Suprapubic skin (tissue), 3 donors: ENCODE measurements at regions not wholly inside any gene's neighbourhood (a gene's known extent, or its start where the extent isn't known, plus 50 kb on each side); places are given as distances from the start of the nearest gene placed in this dataset.

ENCODE experiments used
- EP300 ChIP-seq: sonication (generic); formaldehyde crosslinking; IDR thresholded peaks from one replicate; pipeline ENCODE4 v1.6.1; 2017; ENCODE audit warnings: antibody characterized with exemption
- TF ChIP-seq, protein P1 (sequence below), 2 donors: fragments of 200-600 bp in 1 of 2; fragments of 450-650 bp in 1 of 2; sonication (generic) in 1 of 2; IDR thresholded peaks; one replicate each; pipeline ENCODE4 v1.5.1; 2016 to 2019; ENCODE audit warnings: antibody characterized with exemption in 2 of 2, mild to moderate bottlenecking in 1 of 2, moderate library complexity in 1 of 2

- TF ChIP-seq, protein P1, sequence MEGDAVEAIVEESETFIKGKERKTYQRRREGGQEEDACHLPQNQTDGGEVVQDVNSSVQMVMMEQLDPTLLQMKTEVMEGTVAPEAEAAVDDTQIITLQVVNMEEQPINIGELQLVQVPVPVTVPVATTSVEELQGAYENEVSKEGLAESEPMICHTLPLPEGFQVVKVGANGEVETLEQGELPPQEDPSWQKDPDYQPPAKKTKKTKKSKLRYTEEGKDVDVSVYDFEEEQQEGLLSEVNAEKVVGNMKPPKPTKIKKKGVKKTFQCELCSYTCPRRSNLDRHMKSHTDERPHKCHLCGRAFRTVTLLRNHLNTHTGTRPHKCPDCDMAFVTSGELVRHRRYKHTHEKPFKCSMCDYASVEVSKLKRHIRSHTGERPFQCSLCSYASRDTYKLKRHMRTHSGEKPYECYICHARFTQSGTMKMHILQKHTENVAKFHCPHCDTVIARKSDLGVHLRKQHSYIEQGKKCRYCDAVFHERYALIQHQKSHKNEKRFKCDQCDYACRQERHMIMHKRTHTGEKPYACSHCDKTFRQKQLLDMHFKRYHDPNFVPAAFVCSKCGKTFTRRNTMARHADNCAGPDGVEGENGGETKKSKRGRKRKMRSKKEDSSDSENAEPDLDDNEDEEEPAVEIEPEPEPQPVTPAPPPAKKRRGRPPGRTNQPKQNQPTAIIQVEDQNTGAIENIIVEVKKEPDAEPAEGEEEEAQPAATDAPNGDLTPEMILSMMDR (IDR thresholded peaks at IDR 0.05): no peak
- no peak for TF ChIP-seq EP300
Measured at GRCh38 chr13:69618838-69619237, 488.8 kb upstream of the ATXN8OS start.
